PC-3 (cell line): ENCODE measurements at regions not wholly inside any gene's neighbourhood (a gene's known extent, or its start where the extent isn't known, plus 50 kb on each side); places are given as distances from the start of the nearest gene placed in this dataset.

Source experiments
- ATAC-seq: fragments of 200-7000 bp; cut with Tn5 transposase; 2 replicates; pipeline ENCODE4 v1.9.1; 2020; ENCODE audit warnings: mild to moderate bottlenecking, moderate library complexity
- BruUV-seq: library from RNA; stranded (reverse); fragments of 400-500 nt; replicated peaks from 2 replicates; lab custom pipeline; 2021; lab: Mats Ljungman, UMichigan
- CTCF ChIA-PET: fragments of 300-600 bp; sonication (Branson Sonifier 250); formaldehyde crosslinking; loops from one replicate; lab custom pipeline; 2022; ENCODE audit warnings: antibody characterized with exemption; lab: Charles Lee
- POLR2A ChIA-PET: fragments of 300-600 bp; sonication (Branson Sonifier 250); formaldehyde crosslinking; loops from one replicate; lab custom pipeline; 2022; ENCODE audit warnings: antibody characterized with exemption; ENCODE audit not compliant: unreplicated experiment; lab: Charles Lee
- DNase-seq: peaks from one replicate; pipeline ENCODE4 v3.0.0-alpha.2; 2015
- H2AFZ ChIP-seq: fragments of 300-600 bp; sonication (generic); 2 replicates; pipeline ENCODE4 v1.6.0; 2016; ENCODE audit warnings: antibody characterized with exemption, low read length
- H3F3A ChIP-seq: fragments of 300-600 bp; sonication (generic); one replicate; pipeline ENCODE4 v1.6.0; 2017; ENCODE audit warnings: antibody characterized with exemption, low read length, control low read depth, mild to moderate bottlenecking; ENCODE audit not compliant: unreplicated experiment
- H3K27ac ChIP-seq: fragments of 300-600 bp; sonication (generic); 2 replicates; pipeline ENCODE4 v1.5.1; 2016; ENCODE audit warnings: mild to moderate bottlenecking, low read length
- H3K27me3 ChIP-seq: fragments of 300-600 bp; sonication (generic); 2 replicates; pipeline ENCODE4 v1.6.1; 2016; ENCODE audit warnings: low read length, mixed read lengths
- H3K36me3 ChIP-seq: fragments of 300-600 bp; sonication (generic); 2 replicates; pipeline ENCODE4 v1.6.1; 2016; ENCODE audit warnings: low read depth, mixed run types, low read length, mixed read lengths
- H3K4me1 ChIP-seq: fragments of 300-600 bp; sonication (generic); 2 replicates; pipeline ENCODE4 v1.5.1; 2016; ENCODE audit warnings: low read length; ENCODE audit not compliant: insufficient read depth
- H3K4me2 ChIP-seq: fragments of 300-600 bp; sonication (generic); 2 replicates; pipeline ENCODE4 v1.6.0; 2016; ENCODE audit warnings: low read length
- H3K4me3 ChIP-seq: fragments of 300-600 bp; sonication (generic); 2 replicates; pipeline ENCODE4 v1.5.1; 2016; ENCODE audit warnings: mild to moderate bottlenecking, low read length, mixed read lengths
- H3K79me2 ChIP-seq: fragments of 300-600 bp; sonication (generic); 2 replicates; pipeline ENCODE4 v1.6.1; 2017; ENCODE audit warnings: low read length, mixed read lengths
- H3K9ac ChIP-seq: fragments of 300-600 bp; sonication (generic); 2 replicates; pipeline ENCODE4 v1.6.0; 2016; ENCODE audit warnings: mild to moderate bottlenecking, low read length
- H3K9me2 ChIP-seq: fragments of 300-600 bp; sonication (generic); replicated peaks from 2 replicates; pipeline ENCODE4 v1.6.1; 2016; ENCODE audit warnings: mixed run types, low read length, mixed read lengths
- H3K9me3 ChIP-seq: fragments of 300-600 bp; sonication (generic); 2 replicates; pipeline ENCODE4 v1.6.1; 2016; ENCODE audit warnings: low read length, mixed read lengths
- H4K20me1 ChIP-seq: fragments of 300-600 bp; sonication (generic); 2 replicates; pipeline ENCODE4 v1.6.1; 2016; ENCODE audit warnings: low read length, mixed read lengths
- CTCF ChIP-seq: fragments of 300-600 bp; sonication (generic); conservative IDR thresholded peaks from 2 replicates; pipeline ENCODE4 v1.5.1; 2017; ENCODE audit warnings: antibody characterized with exemption, low read depth, mild to moderate bottlenecking, low read length
- EZH2 ChIP-seq: fragments of 300-600 bp; sonication (generic); IDR thresholded peaks from one replicate; pipeline ENCODE4 v1.6.1; 2017; ENCODE audit warnings: antibody characterized with exemption, mild to moderate bottlenecking, low read length; ENCODE audit not compliant: unreplicated experiment
- EZH2phosphoT487 ChIP-seq: fragments of 300-600 bp; sonication (generic); IDR thresholded peaks from 2 replicates; pipeline ENCODE4 v1.6.1; 2018; ENCODE audit warnings: mild to moderate bottlenecking, antibody characterized with exemption, low read length, borderline replicate concordance
- intact Hi-C: fragments of 100-400 bp; cut with micrococcal nuclease; formaldehyde crosslinking; loops from 2 replicates; pipeline ENCODE4 v1.9.0; 2023

GRCh38 chr5:168153263-168153875 lies 138.1 kb upstream of the WWC1 start:
- ChIA-PET CTCF (no interaction called here), POLR2A (no interaction called here)
- Histone ChIP-seq H3K79me2 (no peaks in the 10 kb centered on the region), H3K27ac (no peak overlapping the region), H3K9me3 (no peaks in the 10 kb centered on the region), H2AFZ (no peak overlapping the region), H3K4me3 (no peak overlapping the region), H3F3A (no peaks in the 10 kb centered on the region), H4K20me1 (no peaks in the 10 kb centered on the region), H3K36me3 (no peaks in the 10 kb centered on the region), H3K9ac (no peak overlapping the region), H3K9me2 (no peaks in the 10 kb centered on the region), H3K4me2 (no peak overlapping the region), H3K4me1 (no peaks in the 10 kb centered on the region), H3K27me3 (peaks cover 69% of the 10 kb centered on the region)
- no TSS peak for BruUV-seq
- DNase-seq (no peak), ATAC-seq (no peak)
- TF ChIP-seq EZH2phosphoT487 (no peak), CTCF (no peak), EZH2 (no peak)
- intact Hi-C loops, result no loop called here

GRCh38 chr5:168153876-168154270 lies 137.6 kb upstream of the WWC1 start:
- POLR2A ChIA-PET, result no interaction called here
- Histone ChIP-seq H3K4me2 (no peak overlapping the region), H3K9me3 (no peaks in the 10 kb centered on the region), H3K36me3 (no peaks in the 10 kb centered on the region), H3K9ac (no peak overlapping the region), H4K20me1 (no peaks in the 10 kb centered on the region), H3F3A (no peaks in the 10 kb centered on the region), H3K4me3 (no peak overlapping the region), H3K79me2 (no peaks in the 10 kb centered on the region), H2AFZ (no peak overlapping the region), H3K9me2 (no peaks in the 10 kb centered on the region), H3K4me1 (no peaks in the 10 kb centered on the region), H3K27ac (no peak overlapping the region), H3K27me3 (peaks cover 66% of the 10 kb centered on the region)
- CTCF ChIA-PET, result no interaction called here
- ATAC-seq (no peak), DNase-seq (no peak)
- BruUV-seq, result no TSS peak
- intact Hi-C loops, result no loop called here
- no peak for TF ChIP-seq CTCF
- TF ChIP-seq EZH2, result no peak
- no peak for TF ChIP-seq EZH2phosphoT487

GRCh38 chr5:168155585-168155984 lies 135.9 kb upstream of the WWC1 start:
- H3K79me2 ChIP-seq, result no peaks in the 10 kb centered on the region
- no peaks in the 10 kb centered on the region for H3F3A ChIP-seq
- intact Hi-C loops, result no loop called here
- no peak overlapping the region for H3K9ac ChIP-seq
- H2AFZ ChIP-seq, result no peak overlapping the region
- DNase-seq (no peak), ATAC-seq (no peak)
- no peak overlapping the region for H3K4me3 ChIP-seq
- TF ChIP-seq EZH2 (no peak), CTCF (no peak), EZH2phosphoT487 (no peak)
- ChIA-PET POLR2A (no interaction called here), CTCF (no interaction called here)
- BruUV-seq, result no TSS peak
- peaks cover 61% of the 10 kb centered on the region for H3K27me3 ChIP-seq
- no peaks in the 10 kb centered on the region for H3K9me2 ChIP-seq
- no peaks in the 10 kb centered on the region for H3K4me1 ChIP-seq
- H4K20me1 ChIP-seq, result no peaks in the 10 kb centered on the region
- H3K36me3 ChIP-seq, result no peaks in the 10 kb centered on the region
- no peak overlapping the region for H3K27ac ChIP-seq
- no peak overlapping the region for H3K4me2 ChIP-seq
- no peaks in the 10 kb centered on the region for H3K9me3 ChIP-seq
